Upper lobe of left lung (tissue), 4 donors: ENCODE measurements at regions not wholly inside any gene's neighbourhood (a gene's known extent, or its start where the extent isn't known, plus 50 kb on each side); places are given as distances from the start of the nearest gene placed in this dataset.

ENCODE experiments used
- EP300 ChIP-seq, 4 donors: sonication (generic); formaldehyde crosslinking; IDR thresholded peaks; one replicate each; pipeline ENCODE4 v1.5.1; 2017; ENCODE audit warnings: antibody characterized with exemption in 4 of 4, control low read depth in 2 of 4
- POLR2A ChIP-seq, 4 donors: fragments of 450-650 bp; IDR thresholded peaks; one replicate each; pipeline ENCODE4 v1.5.1; 2016 to 2017; ENCODE audit warnings: antibody characterized with exemption in 4 of 4, mild to moderate bottlenecking in 2 of 4
- TF ChIP-seq, protein P1 (sequence below), 6 experiments: fragments of 450-650 bp in 4 of 6; fragments of 200-600 bp in 2 of 6; sonication (generic) in 2 of 6; IDR thresholded peaks; one replicate each; pipeline ENCODE4 v1.5.1; 2016 to 2019; ENCODE audit warnings: antibody characterized with exemption in 6 of 6

- TF ChIP-seq POLR2A (IDR thresholded peaks at IDR 0.05) (no peak), EP300 (IDR thresholded peaks at IDR 0.05) (no peak)
- TF ChIP-seq, protein P1, sequence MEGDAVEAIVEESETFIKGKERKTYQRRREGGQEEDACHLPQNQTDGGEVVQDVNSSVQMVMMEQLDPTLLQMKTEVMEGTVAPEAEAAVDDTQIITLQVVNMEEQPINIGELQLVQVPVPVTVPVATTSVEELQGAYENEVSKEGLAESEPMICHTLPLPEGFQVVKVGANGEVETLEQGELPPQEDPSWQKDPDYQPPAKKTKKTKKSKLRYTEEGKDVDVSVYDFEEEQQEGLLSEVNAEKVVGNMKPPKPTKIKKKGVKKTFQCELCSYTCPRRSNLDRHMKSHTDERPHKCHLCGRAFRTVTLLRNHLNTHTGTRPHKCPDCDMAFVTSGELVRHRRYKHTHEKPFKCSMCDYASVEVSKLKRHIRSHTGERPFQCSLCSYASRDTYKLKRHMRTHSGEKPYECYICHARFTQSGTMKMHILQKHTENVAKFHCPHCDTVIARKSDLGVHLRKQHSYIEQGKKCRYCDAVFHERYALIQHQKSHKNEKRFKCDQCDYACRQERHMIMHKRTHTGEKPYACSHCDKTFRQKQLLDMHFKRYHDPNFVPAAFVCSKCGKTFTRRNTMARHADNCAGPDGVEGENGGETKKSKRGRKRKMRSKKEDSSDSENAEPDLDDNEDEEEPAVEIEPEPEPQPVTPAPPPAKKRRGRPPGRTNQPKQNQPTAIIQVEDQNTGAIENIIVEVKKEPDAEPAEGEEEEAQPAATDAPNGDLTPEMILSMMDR (IDR thresholded peaks at IDR 0.05) = no peak
Observed at GRCh38 chr11:29256580-29256979, 760.2 kb downstream of the KCNA4 start.
